Mesothelial cell of epicardium (in vitro differentiated cells): ENCODE measurements at regions not wholly inside any gene's neighbourhood (a gene's known extent, or its start where the extent isn't known, plus 50 kb on each side); places are given as distances from the start of the nearest gene placed in this dataset.

Source experiments
- DNase-seq, 2 experiments: peaks; one replicate each; pipeline ENCODE4 v3.0.0; 2021; ENCODE audit warnings: low spot score in 2 of 2; ENCODE audit not compliant: unreplicated experiment in 2 of 2
- H3K27ac Mint-ChIP-seq: 2 replicates; pipeline ENCODE4 v1.8.0; 2021; ENCODE audit warnings: mixed read lengths
- H3K27me3 Mint-ChIP-seq: 2 replicates; pipeline ENCODE4 v1.8.0; 2021; ENCODE audit warnings: low read depth, mixed read lengths
- H3K36me3 Mint-ChIP-seq: 2 replicates; pipeline ENCODE4 v1.8.0; 2021; ENCODE audit warnings: mixed read lengths
- H3K4me1 Mint-ChIP-seq: 2 replicates; pipeline ENCODE4 v1.8.0; 2021; ENCODE audit warnings: mixed read lengths
- H3K4me3 Mint-ChIP-seq: 2 replicates; pipeline ENCODE4 v1.8.0; 2021; ENCODE audit warnings: mild to moderate bottlenecking, moderate library complexity, mixed read lengths
- H3K9me3 Mint-ChIP-seq: 2 replicates; pipeline ENCODE4 v1.8.0; 2021; ENCODE audit warnings: mixed read lengths
- CTCF ChIP-seq: fragments of 200-600 bp; sonication (generic); IDR thresholded peaks from one replicate; pipeline ENCODE4 v1.5.0; 2021; ENCODE audit warnings: antibody characterized with exemption; ENCODE audit not compliant: unreplicated experiment

GRCh38 chr1:110288111-110288510, 51.1 kb upstream of the RBM15 start:
- Mint-ChIP-seq H3K36me3 (no peaks in the 10 kb centered on the region), H3K4me1 (peaks cover 16% of the 10 kb centered on the region), H3K27me3 (no peaks in the 10 kb centered on the region), H3K9me3 (no peaks in the 10 kb centered on the region), H3K4me3 (no peak overlapping the region), H3K27ac (no peak overlapping the region)
- DNase-seq: no peak
- TF ChIP-seq CTCF: no peak
